Erythroblast (primary cell): ENCODE measurements at regions not wholly inside any gene's neighbourhood (a gene's known extent, or its start where the extent isn't known, plus 50 kb on each side); places are given as distances from the start of the nearest gene placed in this dataset.

Experiments
- GATA1 ChIP-seq: IDR thresholded peaks from 2 replicates; pipeline ENCODE4 v1.6.1; 2011; ENCODE audit warnings: low read depth, mild to moderate bottlenecking, control low read depth, low read length, moderate library complexity
- POLR2A ChIP-seq: IDR thresholded peaks from 2 replicates; pipeline ENCODE4 v1.6.1; 2011; ENCODE audit warnings: mild to moderate bottlenecking, low read length

- TF ChIP-seq POLR2A (no peak), GATA1 (no peak)
These were observed 1425.2 kb downstream of the CDY2B start for GRCh38 chrY:16454799-16455198.
